ENCODE measurements at regions not wholly inside any gene's neighbourhood (a gene's known extent, or its start where the extent isn't known, plus 50 kb on each side); places are given as distances from the start of the nearest gene placed in this dataset.

DNA sequence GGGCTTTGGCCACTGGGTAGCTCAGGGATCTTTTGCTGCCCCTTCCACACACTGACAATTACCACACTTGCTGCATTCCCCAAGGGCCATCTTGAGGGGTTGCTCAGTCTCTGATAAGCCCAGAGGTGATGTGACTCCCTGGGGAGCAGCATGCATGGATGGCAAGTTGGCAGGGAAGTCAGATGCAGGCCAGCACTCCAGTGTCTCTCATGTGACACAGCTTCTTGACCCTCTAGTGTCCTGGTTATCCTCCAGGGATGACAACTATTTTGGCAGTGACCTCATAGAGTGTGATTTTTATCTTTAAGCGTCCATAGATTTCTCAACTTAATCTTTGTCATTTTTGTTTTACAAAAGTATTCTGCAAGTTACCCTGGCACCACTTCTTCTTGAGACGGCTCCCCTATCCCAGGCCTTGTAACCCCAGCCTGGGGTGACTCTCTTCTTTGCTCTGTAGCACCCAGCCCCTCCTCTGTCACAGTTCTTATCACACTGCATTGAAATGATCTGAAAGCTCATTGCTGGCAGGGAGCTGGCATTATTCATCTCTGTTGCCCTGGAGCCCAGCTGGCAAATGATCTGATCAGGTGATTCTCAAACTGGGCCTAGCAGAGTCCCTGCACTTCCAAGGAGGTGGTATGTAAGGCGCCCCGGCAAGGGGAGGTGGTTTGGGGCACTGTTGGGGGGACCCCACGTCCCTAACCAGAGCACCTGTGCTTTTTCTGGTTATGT lies 72.6 kb downstream of the TENT5C start:
- no peak for DNase-seq

DNA sequence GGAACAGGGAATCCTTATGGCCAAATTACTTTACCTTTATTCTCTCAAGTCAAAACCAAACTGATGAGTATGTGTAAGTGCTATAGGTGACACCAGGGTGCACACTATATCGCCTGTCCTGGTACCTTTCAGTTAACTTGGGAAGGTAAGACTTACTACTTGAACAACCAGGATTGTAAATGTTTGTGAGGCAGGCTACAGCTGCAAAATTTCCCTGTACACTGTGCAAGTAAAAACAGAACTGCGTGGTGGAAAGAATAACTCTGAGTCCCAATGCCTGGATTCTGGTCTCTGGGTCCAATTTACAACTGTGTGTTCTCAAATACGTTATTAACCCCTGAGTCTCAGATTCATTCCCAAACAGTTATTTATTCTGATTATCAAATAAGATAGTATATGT lies 73.5 kb downstream of the TENT5C start:
- no peak for DNase-seq

DNA sequence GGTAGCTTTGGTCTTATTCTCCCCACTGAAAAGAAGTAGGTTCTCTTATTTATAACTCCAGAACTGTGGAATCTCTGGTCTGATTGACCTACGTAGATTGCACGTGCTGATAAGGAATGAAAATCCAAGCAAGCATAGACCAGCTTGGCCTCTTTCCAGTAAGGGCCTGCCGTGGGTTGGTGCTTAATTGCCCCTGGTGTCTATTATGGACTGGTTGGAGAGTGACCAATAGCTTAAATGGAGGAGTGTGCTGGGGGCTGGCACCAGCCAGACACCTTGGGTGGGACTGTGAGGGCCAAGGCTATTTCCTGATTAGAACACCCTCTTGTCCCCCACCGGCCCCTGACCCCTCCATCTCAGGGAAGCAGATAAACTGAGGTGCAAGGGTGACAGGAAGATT lies 74.0 kb downstream of the TENT5C start:
- no peak for DNase-seq

DNA sequence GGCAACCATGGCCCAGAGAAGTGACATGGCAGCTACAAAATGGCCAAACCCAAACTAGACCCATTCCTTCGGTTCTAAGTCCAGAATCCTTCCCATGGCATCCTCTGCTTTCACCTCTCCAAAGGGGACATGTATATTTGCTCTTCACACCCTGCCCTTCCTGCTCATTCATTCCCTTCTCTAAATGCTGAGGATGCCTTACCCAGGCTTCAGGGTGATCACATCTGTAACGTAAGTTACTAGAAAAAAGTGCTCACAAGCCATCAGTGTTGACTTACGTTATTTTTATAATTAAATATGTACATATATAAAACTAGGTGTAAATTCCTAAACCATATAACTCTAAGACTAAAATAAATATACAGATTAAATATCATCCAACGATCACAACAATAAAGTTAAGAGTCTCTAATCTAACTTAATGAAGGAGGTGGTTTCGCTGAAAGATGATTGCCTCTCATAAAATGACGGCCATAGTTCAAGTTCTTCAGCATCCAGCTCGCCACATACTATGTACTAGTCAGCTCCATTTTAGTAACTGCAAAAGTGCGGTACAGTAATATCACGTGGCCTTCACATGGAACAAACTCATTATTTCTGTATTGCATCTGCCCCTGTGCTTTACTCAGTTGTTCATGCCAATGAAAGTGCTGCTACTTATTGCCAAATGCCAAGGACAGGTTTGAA lies 74.6 kb downstream of the TENT5C start:
- no peak for DNase-seq

DNA sequence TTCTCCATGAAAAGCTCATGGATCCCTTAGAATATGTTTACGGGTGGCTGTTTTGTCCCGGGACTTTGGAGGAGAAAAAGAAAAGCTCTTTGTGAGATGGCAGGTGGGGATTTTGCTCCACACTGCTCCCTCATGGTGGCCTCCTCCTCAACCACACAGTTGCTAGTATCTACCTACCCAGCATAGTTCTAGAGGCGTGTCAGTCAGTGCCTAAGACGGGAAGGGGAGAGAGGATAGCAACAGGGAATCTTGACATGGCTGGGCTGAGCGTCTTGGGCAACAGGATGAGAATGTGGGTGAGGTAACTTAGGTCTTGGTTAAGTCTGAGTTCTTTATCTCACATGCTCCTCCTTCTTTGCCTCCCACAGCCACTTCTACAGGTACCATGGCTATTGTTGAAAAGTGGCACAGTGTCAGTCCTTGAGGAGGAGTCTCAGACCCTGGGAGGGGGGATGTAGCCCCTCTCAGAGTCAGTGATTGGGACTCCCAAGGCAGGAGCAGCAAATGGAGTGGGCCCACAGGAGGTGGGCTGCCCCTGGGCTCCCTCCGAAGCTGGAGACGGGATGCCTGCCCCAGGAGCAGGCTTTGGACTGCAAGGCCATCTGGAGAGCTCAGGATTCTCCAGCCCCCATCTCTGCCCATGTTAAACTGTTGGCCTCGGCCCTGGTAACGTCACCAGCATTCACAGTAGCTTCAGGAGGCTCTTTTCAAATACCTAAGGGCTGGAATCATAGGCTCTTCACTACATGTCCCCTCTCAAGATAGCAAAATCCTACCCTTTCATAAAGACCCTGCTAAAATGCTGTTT lies 75.4 kb downstream of the TENT5C start:
- DNase-seq, result no peak

DNA sequence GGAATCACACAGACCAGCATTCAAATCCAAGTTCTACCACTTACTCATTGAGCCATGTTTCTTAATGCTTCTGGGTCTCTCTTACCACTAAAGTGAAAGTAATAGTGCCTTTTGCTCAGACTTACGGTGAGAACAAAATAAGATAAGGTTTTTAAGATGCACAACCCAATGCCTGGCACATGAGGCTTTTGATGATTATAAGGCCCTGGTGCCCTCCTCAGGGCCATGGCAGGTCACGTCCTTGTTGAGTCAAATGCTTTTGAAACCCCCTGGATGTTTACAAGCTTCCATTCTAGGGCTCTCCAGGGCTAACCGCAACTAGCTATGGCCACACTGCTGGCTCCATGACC lies 76.0 kb downstream of the TENT5C start:
- no peak for DNase-seq

DNA sequence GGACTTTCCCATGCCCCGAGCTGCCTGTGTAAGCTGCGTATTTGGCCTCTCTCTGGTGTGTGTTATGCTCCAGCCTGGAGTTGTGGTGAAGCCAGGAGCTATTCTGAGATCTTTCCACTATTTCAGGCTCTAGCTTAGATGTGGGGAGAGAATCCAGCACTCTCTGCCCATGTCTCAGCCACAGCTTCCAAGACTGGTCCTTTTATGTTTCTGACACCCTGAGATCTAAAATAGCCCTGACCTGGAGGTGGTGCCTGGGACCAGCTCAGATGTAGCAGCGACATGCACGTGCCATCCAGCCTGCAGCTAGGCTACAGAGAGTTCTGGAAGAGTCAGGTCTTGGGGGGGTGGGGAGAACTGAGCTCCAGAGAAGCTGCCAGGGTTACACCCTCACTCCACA lies 76.5 kb downstream of the TENT5C start:
- no peak for DNase-seq

DNA sequence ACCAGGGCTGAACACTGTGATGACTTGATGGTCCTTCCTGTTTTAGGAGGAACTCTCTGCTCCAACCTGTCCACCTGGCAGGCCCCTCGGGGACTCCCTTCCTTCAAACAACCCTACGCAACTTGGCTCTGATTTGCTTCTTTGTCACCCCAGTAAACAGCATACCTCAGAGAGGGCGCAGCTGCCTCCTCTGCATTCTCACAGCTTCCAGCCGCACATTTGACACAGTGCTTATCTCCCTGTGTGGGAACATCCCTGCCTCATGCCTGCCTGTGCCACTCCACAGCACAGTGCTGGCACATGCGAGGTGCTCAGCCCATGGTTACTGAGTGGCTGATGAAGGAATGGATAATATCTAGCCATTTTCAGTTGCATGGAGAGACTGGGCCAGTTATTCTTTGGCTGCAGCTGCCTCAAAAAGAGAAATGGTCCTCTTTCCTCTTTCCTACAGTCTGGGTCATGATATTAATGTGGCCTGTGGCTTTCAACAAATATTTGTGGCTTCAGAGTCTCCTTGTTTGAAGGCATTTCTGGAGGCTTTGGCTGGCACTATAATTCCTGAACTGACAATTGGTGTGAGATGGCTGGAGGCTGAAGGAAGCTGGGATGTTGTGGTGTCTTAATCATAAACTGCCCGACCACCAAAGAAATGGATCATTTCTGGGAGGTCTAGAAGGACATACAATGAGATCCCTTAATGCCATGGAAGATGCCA lies 77.9 kb downstream of the TENT5C start:
- DNase-seq, result no peak

DNA sequence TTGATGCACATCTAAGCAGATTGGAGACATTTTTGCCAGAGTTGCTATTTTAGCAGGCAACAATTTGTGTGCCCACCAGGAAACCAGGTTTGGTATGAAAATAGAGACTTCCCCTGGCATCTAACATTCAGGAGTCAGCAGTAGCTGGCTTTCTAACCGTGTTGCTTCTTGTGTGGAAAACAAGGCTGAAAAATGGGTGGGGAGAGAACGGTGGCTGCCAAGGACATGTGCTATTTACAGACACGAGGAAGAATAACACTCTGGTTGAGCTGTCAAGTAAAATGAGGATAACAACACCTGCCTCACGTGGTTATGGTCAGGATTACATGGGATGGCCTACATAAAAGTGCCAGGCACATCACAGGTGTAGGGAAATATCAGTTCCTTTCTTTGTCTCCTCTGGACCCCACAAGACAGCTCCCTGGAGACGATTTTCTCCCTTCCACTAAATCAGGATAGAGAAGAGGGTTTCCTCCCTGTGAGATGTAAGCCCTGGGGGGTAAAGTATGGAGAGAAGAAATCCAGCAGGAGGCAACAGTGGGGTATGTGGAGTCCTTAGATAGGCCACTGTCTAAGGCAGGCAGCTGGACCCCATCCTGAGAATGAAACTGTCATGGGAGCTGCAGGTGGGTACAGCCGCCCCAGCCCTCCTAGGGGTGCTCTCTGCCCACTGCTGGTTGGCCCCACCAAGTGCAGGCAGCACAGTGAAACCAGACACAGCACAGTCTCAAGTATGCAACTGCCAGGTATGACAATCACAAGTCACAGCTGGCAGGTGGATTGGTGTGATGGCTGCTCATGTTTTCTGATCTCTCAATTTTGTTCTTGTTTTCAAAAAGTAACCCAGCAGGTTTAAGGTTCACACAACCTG lies 80.3 kb downstream of the TENT5C start:
- no peak for DNase-seq

DNA sequence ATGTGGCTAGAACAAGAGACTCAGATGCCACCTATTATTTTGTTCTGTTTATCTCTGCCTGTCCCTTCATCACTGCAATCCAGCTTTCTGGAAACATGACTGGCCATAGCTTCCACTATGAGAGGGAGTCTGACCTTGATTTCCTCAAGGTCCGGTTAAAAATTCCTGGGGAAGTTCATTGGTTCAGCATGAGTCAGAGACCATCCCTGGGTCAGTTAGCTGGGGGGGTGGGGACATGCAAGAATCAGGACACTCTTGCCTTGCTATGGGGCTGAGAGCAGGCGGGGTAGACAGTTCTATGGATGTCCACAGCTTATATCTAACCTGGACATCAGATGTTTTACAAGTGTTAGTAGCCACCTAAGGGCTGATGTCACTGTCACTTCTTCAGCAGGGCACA lies 81.1 kb downstream of the TENT5C start:
- no peak for DNase-seq

DNA sequence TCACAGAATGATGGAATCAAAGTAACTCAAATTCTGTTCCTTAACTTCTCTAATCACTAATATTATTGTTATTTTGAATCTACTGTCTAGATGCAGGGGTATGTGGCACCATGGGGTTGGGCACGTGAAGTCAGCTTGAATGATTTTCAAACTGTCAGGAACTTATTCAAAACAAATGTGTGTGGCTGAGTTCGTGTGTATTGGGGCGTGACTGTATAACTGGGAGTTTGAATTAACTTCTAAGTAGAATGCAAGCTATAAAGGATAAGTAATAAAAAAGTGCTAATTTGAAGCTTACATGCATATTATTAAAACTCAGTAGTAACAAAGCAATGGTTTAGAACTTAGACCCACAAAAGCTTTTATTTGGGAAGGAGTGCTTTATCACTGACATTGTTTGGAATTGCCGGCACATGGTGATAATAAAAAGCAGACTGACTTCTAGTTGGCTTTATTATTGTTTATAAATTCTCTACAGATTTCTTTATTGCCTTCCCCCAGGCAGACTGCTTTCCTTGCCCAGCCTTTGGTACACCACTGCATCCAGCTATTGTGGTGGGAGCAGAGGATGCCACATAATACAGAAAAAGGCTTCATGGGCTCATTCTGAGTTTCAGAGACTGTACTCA lies 84.3 kb downstream of the TENT5C start:
- no peak for DNase-seq

DNA sequence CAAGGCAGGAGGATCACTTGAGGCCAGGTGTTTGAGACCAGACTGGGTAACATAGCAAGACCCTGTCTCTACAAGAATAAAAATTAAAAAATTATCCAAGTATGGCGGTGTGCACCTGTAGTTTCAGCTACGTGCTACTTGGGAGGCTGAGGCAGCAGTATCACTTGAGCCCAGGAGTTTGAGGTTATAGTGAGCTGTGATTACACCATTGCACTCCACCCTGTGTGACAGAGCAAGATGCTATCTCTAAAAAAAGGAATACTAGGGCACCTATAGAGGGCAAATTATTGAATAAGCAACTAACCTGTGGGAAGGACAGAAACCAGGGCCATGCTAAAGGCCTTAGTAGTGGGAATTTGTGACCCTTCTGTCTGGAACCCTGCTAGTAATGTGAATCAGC lies 86.1 kb downstream of the TENT5C start:
- no peak for DNase-seq

DNA sequence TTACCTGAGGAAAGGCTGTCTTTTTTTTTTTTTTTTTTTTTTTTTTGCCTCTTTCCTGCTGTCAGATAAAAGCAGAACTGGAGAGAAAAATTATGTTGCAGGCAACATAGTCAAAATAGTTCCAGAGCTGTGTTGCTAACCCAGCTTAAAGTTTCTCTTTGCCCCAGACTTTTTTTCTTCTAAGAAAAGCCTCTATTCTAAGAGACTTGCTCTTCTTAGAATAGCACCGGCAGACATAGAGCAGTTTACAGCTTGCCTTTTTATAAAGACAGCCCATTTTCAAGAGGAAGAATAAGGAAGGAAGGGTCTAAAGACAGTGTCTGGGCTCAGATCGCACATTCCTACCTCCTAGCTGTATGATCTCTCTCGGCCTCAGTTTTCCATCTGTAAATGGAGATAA lies 88.7 kb downstream of the TENT5C start:
- no peak for DNase-seq

DNA sequence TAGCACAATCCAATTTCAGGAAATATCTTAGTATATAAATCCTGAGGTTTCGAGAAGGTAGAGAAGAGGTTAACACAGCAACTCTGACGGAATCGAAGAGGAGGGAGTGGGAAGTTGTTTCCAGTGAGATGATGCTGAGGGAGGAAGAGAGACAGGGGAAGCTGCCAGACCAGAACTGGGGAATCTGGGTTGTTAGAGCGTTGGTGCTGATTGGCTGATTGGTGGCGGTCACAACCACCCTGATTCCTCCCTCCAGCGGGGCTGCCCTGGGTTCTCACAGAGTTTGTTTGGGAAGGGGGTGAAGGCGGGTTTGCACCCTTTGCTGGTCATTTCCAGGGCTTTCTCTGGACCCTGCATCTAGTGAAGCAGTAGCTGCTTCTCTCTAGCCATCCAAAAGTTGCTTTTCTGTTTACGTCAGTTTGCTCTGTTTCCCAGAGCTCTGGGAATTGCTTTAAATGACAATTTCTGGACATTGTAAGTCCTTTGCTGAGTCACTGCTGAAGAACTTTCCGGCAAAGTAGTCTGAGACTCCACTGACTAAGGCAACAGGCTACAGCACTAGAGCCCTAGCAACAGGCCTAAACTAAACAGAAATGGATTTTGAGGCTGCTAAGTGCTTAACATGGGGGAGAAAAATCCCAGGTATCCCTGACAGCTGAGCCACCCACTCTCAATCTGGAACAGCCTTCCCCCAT lies 90.1 kb downstream of the TENT5C start:
- no peak for DNase-seq

DNA sequence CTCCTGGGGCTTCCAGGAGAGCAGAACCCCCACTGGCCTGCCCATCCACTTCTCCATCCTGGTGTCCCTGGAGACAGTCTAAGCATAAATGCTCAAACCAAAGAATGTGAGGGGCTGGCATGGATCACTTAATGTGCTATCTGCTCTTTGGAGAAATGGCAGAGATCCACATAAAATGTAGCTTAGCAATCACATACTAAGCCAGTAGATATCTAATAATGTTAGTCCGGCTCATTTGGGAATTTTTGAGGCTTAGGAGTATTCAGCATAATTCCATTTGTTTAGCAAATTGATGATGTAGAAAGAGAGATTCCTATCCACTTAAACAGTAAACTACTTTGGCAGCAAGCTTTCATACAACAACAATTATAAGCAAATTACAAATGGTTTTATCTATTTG lies 90.7 kb downstream of the TENT5C start:
- no peak for DNase-seq

DNA sequence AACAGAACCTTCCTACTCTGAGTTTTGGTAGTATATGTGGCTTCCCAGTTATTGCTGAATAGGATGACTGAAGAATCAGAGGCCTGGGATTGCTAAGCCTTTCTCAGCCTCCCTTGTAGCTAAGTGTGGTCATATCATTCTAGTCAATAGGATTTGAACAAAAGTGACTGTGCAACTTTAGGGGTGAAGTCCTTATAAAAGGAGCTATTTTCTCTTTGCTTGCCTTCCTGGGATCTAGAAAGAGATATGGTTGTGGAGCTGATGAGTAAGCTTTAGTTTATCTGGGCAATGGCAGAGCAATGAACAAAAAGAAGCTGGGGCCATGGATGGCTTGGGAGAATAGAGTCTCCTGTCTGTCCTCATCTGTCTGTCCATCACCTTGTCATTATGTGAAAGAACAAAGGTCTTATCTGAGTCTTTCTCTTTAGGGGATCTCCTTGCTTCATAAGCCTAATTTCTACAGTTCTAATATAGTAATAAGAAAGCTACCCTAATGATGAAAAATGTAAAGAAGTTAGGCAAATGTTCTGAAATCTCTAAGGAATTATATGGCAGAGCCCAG lies 91.5 kb downstream of the TENT5C start:
- DNase-seq, result no peak

DNA sequence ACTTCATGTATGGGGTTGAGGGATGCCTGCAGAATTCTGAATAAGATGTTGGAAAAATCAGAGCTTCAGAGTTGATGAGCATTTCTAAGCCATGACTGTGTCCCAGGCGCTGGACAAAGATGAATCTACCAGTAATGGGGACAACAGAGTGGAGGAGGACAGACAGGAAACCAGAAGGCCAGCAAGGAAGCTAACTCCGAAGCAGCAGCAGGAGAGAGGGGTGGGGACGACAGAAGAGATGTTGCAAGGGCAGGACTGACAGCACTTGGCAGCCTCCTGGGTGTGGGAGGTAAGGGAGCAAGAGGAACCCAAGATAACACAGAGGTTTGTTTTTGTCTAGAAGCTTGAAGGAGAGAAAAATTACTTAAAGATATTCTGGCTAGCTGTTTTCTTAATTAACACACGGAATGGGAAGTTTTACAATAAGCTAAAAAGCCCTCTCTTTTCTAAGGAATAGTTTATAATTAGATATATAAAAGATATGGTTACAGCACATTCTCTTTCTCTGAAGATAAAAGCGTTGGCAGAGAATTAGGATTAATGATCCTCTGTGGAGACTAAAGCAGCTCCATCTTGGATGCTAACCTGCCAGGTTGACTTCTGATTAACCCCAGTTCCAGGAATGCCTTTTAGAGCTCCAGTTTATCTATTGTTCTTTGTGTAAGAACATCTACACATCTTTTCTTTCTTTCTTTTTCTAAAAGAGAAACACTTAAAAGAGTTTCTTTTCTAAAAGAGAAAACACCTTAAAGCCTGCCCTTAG lies 92.7 kb downstream of the TENT5C start:
- DNase-seq, result no peak

DNA sequence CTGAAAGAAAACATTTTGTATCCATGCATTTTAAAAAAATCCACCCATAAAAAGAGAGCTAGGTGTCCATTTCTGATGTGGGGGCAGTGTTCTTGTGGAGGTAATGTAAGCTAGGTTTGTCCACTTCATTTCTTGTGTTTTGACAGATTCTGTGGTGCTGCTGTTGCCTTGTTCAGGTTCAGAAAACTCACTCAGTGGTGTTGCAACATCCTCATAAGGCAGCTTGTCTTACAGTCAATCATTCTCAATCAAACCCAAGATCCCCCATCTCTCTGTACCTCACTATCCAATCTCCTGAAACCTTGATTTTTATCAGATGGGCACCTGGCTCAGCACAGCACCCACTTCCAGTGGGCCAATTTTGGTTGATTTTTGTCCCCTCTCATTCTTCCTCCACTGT lies 94.1 kb downstream of the TENT5C start:
- no peak for DNase-seq

DNA sequence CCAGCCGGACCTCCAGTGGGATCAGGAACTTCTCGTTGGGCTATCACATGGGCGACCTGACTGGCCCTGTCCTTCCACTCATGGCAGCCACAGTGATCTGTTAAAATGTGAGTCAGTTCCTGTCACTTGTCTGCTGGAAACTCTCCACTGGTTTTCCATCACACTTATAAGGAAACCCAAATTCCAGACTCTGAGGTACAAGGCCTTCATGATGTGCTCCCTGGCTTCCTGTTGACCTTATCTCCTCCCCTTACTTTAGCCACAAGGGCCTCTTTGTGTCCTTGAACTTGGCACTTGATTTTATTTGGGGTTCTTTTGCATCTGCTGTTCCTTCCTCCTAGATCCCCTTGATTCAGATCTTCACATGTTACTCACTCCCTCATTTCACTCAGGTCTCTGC lies 96.8 kb downstream of the TENT5C start:
- no peak for DNase-seq

DNA sequence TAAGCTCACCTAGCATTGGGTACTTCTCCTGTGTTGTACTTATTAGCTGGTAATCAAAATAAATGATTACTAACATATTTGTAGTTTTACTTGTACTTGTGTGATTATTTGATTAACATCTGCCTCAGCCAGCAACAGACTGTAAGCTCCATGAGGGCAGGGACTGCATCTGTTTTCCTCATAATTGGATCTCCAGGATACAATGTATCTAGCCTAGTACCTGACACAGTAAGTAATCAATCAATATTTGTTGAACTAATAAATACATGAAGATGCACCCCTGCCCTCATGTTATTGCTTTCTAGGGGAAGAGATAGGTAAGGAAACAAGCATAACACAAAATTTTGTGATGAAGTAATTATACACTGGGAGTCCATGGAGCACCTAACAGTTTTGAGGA lies 101.5 kb downstream of the TENT5C start:
- DNase-seq, result no peak

All from activated CD8-positive, alpha-beta memory T cell treated with anti-CD3 and anti-CD28 coated beads, Interleukin-2, amount 50 U/mL, for 48 hours (primary cell).